A673 (cell line): ENCODE measurements at regions not wholly inside any gene's neighbourhood (a gene's known extent, or its start where the extent isn't known, plus 50 kb on each side); places are given as distances from the start of the nearest gene placed in this dataset.

Experiments
- EZH2 ChIP-seq: fragments of 200-600 bp; sonication (generic); IDR thresholded peaks from 2 replicates; pipeline ENCODE4 v1.6.1; 2017; ENCODE audit warnings: borderline replicate concordance, low read depth, mild to moderate bottlenecking, mixed read lengths, antibody characterized with exemption, low read length; ENCODE audit not compliant: poor library complexity, severe bottlenecking
- TF ChIP-seq, protein P1 (sequence below): fragments of 300-800, 200-600 bp; sonication (generic); conservative IDR thresholded peaks from 2 replicates; pipeline ENCODE4 v1.5.1; 2017; ENCODE audit warnings: low read depth, mild to moderate bottlenecking, antibody characterized with exemption, low read length, moderate library complexity, mixed read lengths

DNA sequence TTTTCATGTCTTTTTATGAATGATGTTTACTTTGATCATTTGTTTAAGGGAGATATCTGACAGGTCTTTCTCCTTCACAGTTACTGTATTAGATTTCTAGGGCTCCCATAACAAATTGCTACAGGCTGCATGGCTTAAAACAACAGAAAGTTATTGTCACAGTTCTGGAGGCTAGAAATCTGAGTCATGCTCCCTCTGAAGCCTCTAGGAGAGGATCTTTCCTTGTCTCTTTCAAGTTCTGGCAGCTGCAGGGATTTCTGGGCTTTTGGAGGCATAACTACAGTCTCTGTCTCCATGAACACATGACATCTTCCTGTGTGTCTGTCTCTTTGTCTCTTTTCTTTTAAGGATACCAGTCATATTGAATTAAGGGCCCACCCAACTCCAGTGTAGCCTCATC lies 557.3 kb upstream of the SEMA6A start:
- TF ChIP-seq EZH2, result no peak
- TF ChIP-seq, protein P1, sequence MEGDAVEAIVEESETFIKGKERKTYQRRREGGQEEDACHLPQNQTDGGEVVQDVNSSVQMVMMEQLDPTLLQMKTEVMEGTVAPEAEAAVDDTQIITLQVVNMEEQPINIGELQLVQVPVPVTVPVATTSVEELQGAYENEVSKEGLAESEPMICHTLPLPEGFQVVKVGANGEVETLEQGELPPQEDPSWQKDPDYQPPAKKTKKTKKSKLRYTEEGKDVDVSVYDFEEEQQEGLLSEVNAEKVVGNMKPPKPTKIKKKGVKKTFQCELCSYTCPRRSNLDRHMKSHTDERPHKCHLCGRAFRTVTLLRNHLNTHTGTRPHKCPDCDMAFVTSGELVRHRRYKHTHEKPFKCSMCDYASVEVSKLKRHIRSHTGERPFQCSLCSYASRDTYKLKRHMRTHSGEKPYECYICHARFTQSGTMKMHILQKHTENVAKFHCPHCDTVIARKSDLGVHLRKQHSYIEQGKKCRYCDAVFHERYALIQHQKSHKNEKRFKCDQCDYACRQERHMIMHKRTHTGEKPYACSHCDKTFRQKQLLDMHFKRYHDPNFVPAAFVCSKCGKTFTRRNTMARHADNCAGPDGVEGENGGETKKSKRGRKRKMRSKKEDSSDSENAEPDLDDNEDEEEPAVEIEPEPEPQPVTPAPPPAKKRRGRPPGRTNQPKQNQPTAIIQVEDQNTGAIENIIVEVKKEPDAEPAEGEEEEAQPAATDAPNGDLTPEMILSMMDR, result no peak
